ENCODE measurements at regions not wholly inside any gene's neighbourhood (a gene's known extent, or its start where the extent isn't known, plus 50 kb on each side); places are given as distances from the start of the nearest gene placed in this dataset.

- no peak overlapping the region for H3K27ac ChIP-seq
- TF ChIP-seq ZFX (IDR thresholded peaks at IDR 0.05) = no peak
- TF ChIP-seq, protein P1, sequence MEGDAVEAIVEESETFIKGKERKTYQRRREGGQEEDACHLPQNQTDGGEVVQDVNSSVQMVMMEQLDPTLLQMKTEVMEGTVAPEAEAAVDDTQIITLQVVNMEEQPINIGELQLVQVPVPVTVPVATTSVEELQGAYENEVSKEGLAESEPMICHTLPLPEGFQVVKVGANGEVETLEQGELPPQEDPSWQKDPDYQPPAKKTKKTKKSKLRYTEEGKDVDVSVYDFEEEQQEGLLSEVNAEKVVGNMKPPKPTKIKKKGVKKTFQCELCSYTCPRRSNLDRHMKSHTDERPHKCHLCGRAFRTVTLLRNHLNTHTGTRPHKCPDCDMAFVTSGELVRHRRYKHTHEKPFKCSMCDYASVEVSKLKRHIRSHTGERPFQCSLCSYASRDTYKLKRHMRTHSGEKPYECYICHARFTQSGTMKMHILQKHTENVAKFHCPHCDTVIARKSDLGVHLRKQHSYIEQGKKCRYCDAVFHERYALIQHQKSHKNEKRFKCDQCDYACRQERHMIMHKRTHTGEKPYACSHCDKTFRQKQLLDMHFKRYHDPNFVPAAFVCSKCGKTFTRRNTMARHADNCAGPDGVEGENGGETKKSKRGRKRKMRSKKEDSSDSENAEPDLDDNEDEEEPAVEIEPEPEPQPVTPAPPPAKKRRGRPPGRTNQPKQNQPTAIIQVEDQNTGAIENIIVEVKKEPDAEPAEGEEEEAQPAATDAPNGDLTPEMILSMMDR (conservative IDR thresholded peaks at IDR 0.05) = no peak
Observed at GRCh38 chr4:137700072-137700471, 167.8 kb upstream of the PCDH18 start.

DNA sequence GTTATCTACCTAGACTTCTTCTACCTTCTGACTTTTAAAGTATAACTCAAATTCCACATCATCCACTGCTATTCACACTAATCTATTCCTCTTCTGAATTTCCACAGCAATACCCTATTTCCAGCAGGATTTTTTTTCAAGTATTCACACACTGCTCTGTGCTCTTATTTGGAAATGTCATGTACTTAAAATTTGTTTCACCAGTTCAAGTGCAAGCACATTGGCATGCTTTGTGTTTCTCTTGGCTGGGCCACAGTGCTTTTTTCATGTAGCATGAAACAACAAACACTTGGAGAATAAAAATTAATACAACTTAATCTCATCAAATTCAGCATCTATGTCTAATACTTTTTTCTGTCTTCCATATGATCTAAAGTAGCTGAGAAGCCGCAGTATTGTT lies 161.8 kb upstream of the PCDH18 start:
- no peak overlapping the region for H3K27ac ChIP-seq
- TF ChIP-seq, protein P1 (conservative IDR thresholded peaks at IDR 0.05) = no peak
- no peak for TF ChIP-seq ZFX (IDR thresholded peaks at IDR 0.05)

GRCh38 chr4:137693641-137694040 lies 161.3 kb upstream of the PCDH18 start:
- H3K27ac ChIP-seq = no peak overlapping the region
- TF ChIP-seq, protein P1 (conservative IDR thresholded peaks at IDR 0.05) = no peak
- TF ChIP-seq ZFX (IDR thresholded peaks at IDR 0.05) = no peak

DNA sequence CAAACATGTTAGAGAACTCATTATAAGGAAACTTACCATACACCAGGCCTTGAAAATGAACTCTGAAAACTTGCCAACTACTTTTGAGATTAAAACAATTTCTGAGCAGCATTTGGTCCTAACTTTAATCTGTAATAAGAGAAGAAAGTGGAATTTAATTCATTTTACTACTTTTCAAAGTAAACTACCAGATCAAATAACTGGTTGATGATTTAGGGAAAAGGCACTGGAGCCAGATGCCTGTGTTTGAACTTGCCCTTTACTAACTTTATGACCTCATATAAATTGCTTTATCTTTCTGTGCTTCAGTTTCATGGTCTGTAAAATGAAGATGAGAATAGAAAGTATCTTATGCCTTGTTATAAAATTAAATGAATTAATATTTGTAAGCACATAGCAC lies 159.9 kb upstream of the PCDH18 start:
- no peak for TF ChIP-seq ZFX (IDR thresholded peaks at IDR 0.05)
- TF ChIP-seq, protein P1 (conservative IDR thresholded peaks at IDR 0.05) = no peak
- no peak overlapping the region for H3K27ac ChIP-seq

DNA sequence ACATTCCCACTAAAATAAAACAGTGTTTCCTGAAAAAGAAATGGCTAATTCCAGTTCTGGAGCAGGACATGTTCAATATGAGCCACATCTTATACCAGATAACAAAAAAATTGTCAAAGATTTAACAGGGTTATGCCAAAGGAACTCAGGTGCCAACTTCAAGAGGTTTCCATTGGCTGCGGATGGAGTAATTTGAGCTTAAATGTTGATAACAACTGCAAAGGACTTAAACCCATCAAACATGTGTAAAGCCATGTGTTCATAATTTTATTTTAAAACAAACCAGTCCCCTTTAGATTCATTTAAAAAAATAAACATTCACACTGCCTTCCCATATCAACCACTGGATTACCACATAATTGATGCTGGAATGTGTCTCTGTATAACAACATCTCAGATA lies 156.4 kb upstream of the PCDH18 start:
- no peak overlapping the region for H3K27ac ChIP-seq
- TF ChIP-seq ZFX (IDR thresholded peaks at IDR 0.05) = no peak
- TF ChIP-seq, protein P1 (conservative IDR thresholded peaks at IDR 0.05) = no peak

DNA sequence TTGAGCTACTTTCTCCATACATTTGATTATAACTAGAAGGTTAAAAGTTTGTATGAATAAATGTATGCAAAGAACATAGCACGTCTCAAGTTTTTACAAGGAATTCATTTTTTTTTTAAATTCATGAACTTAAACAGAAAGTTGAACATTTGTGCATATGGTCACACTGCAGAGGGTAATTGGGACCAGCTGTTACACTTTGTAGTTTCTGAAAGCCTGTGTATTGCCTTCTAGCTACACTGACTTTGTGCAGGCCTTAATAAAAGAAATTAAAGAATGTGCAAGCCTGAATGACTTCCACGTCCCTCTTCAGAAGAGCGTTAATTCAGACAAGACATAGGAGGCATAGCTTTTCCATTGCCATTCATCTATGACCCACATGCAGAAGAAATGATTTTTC lies 153.1 kb upstream of the PCDH18 start:
- TF ChIP-seq, protein P1 (conservative IDR thresholded peaks at IDR 0.05) = no peak
- no peak for TF ChIP-seq ZFX (IDR thresholded peaks at IDR 0.05)
- no peak overlapping the region for H3K27ac ChIP-seq

- H3K27ac ChIP-seq = no peak overlapping the region
- TF ChIP-seq ZFX (IDR thresholded peaks at IDR 0.05) = no peak
- TF ChIP-seq, protein P1 (conservative IDR thresholded peaks at IDR 0.05) = no peak
Observed at GRCh38 chr4:137681081-137681480, 148.8 kb upstream of the PCDH18 start.
